NCI-H460 (cell line): ENCODE measurements at regions not wholly inside any gene's neighbourhood (a gene's known extent, or its start where the extent isn't known, plus 50 kb on each side); places are given as distances from the start of the nearest gene placed in this dataset.

ENCODE experiments used
- DNase-seq: peaks from one replicate; pipeline ENCODE4 v3.0.0-alpha.2; 2016; ENCODE audit warnings: low read depth; ENCODE audit errors: extremely low read depth

DNA sequence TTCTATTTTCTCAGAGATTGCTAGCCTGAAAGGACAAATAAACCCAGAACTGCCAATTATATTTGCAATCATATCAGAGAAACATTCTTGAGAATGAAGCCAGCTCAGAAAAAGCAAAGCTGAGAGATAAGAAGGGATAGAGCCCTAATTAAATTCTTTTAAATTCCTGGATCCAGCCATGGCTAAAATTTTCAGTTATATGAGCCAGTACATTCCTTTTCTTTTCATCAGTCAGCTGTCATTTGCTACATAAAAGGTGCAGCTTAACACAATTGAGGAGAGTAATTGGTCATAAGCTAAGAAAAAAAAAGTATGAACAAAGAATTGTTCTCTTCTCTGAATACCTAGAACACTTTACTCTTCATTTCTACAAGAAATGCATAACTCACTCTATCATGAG is 303.5 kb upstream of the FIGN start:
- DNase-seq: no peak

DNA sequence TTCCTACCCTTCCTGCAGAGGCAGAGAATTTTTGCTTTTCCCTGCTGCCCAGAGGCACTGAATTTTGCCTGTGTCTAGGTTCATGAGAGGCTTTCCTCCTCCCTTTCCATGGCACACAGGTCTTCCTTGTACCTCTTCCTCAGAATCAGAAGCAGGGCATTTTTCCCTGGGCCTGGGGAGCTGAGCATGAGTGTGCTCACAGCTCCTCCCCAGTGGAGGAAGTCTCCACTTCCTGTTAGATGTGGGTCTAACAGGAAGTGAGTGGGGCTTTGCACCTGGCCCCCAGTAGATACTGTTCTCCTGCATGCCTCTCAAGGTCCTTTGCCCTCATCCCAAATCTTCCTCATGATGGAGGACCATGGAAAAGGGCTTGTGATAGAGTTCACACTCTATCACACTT is 297.2 kb upstream of the FIGN start:
- DNase-seq: no peak

DNA sequence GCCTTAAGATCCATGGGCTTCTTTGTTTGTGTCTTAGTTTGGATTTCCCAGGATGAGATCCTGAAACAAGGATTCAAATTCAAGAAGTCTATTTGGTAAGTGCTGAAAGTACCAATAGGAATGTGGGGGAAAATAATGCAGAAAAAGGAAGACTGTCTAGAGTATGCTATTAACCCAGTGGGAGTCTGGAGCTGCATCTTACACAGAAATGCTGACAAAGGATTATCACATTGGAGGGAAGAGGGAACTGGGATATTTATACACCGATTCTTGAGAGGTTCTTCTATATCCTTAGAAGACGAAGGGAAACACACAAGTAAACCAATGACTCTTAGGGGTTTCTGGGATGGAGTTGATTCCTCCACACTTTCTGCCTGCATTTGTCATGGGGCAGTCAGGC is 294.8 kb upstream of the FIGN start:
- no peak for DNase-seq

DNA sequence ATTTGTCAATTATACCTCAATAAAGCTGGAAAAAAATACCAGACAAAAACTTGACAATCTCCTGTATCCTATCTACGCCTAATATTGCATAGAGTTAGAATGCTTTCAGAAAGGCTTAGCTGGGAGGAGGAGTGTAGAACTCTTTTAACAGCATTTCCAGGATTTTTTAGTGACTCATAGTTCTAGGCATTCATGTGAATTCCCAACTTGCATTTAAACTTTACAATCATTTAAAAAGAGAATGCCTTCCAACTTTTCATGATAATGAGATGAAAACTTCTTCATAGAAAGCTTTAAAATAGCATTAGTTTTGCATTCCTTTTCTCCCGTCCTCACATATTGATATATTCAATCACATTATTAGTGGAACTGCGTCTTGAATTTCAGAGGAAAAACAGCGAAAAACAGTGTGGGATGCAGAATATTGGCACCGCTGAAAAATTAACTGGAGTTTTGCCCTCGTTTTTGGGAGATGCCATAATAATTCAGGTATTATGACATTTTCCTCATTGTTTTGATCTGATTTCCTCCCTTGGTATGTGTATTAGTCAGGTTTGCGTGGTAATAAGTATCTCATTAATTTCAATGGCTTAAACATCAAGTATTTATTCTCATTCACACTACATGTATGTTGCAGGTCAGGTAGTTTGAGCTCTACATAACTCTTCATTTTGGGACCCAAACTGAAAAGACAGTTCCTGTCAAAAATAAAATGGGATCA is 293.2 kb upstream of the FIGN start:
- DNase-seq: no peak

DNA sequence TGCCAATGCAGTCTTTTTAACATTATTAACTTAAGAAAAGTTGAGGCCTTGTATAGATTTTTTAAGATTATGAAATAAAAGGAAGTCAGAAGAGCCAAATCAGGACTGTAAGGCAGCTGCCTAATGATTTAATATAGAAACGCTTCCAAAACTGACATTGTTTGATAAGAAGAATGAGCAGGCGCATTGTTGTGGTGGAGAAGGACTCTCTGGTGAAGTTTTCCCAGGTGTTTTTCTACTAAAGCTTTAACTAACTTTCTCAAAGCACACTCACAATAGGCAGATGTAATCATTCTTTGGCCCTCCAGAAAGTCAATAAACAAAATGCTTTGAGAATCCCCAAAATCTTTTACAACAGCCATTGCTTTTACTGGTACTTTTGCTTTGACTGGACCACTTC is 288.6 kb upstream of the FIGN start:
- no peak for DNase-seq

DNA sequence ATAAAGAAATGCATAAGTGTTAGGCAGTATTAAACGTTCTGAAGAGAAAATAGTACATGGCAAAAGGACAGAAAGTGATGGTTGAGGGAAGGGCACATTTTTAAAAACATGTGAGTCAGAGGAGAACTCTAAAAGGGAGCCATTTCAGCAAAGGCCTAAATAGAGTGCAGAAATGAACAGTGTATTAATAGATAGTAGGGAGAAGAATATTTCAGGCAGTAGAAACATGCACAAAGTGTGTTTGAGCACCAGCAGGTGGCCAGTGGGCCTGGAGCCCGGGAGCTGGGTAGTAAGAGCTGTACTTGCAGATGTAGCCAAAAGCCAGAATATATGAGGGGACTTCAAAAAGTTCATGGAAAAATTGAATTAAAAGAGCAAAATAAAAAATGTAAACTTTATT is 288.1 kb upstream of the FIGN start:
- no peak for DNase-seq

DNA sequence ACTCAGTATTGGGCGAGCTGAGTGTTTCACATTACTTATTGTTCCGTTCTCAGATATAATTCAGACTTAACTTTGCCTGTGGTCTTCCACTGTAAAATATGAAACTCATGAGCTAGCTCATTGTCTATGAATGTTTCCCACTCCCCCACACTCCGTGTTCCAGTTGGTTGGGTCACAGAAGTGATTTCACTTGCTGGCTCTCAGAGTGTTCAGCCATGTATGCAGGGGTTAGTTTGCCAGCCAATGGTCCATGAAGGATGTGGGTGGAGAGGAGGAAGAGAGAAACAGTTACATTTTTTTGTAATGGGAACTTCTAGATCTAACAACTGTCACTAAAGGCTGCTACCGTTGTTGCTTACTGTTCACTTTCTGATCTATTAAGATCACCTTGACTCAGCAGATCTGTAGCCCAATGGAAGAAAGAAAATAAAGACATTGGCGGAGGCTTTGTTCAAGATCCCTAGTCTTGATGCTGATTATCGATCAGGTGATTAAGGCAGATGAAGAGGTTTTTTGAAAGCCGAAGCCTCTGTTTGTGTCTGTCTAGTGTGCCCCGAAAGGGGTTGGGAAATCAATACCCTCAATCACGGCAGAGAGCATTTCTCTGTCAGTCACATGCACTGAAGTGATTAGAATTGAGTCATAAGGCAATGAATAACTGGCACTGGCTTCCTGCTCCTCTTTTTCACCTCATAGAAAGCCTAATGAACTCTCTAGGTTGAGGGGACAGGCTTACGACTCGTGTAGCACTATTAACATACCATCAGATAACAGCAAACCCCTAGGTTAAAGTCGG is 279.7 kb upstream of the FIGN start:
- DNase-seq: no peak

DNA sequence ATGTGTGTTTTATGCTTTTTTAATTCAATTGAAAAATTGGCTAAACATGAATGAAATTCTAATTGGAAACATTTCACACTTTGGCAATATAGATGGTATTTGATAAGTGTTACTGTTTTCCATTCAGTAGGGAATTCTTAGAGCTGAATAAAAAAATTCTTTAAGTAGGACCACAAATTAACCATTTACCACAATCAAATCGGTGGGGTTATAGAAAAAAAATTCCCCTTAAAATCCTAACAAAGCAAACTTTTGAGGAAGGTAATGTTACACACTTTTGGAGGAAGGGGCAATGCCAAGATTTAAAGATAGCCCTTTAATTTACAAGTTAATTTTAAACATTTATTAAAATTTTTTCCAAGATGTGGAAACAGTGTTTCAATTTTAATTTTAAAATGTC is 279.0 kb upstream of the FIGN start:
- DNase-seq: no peak

DNA sequence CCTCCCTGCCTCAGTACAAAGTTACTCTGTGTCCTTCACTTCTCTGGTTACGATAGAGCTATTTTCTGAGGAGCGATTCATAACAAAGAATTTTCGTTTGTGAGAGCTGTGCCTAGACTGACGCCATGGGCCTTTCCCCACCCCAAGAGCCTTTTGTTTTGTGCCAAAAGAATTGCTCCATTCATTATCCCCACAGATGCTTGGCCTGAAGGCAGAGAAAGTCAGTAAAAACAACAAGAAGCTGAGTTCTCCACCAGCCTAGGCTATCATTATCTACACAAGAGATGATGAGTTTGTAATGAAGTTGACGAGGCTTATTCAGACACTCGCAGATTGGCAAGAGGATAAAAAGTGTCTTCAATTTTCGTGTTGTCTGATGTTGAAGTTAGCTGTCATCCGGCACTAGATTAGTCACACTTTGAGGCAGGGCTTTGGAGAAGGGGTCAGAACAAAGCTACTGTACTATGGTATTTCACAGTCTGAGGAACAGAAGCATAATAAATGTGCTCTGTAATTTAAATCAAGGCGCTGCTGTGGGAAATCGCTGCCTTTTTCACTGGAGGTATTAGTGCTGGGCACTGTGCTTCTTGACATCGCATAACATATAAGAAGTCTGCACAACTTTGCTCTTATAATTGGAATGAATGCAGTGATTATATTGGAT is 278.4 kb upstream of the FIGN start:
- no peak for DNase-seq

DNA sequence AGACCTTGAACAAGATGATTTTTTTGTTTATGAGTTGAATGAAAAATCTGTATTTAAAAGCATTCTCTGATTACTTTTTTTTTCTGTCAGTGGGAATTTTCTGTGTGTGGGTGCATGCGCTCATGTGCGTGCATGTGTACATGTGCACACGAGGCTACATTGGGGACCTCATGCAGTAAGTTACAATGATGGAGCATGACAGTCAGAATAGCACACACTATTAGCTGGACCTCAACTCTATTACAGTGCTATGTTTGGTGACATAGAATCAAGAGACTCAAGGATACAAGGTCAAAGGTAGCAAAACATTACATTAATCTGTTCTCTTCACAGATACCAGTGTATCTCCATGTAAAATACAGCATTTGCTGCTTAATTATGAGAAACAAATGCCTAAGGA is 276.8 kb upstream of the FIGN start:
- DNase-seq: no peak

DNA sequence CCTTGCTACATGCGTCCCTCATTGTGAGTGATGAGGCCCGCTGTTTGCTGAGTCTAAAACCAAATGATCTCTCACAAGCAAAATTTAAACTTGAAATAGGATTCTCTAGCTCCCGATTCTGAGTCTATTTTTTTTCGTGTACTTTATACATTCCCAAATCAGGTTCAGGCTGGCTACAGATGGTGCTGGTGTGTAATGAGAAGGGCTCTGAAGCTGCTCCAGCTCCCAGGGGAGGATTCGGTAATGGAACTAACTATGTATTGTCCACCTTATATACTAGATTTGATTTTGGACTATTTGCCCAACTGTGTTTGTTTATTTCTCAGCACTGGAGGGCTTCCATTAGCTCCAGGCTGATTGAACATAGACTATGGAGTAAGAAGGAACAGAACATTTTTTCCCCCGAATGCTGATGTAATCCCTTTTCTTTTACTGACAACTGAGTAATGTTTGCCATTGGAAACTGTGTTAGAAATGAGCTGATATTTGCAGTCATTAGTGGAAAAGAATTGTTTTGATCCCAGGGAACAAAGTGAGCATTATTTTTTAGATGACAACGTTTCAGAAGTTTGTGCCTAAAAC is 274.0 kb upstream of the FIGN start:
- DNase-seq: no peak

DNA sequence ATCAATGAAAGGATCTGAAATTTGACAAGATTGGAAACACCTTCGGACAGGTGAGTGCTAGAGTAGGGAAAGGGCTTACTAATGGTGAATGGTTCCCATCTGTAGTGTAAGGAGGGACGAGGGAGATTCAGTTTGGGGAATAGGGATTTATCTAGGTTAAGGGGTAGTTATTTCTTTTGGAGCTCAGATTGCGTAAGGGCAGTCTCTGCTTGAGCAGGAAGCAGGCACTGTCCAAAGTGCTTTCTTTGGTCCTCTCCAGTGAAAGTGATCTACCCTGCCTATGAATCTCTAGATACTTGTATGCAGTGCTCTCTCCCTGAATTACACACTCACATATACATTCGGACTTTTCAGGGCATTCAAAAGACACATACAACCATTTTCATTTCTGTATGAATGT is 272.9 kb upstream of the FIGN start:
- no peak for DNase-seq

DNA sequence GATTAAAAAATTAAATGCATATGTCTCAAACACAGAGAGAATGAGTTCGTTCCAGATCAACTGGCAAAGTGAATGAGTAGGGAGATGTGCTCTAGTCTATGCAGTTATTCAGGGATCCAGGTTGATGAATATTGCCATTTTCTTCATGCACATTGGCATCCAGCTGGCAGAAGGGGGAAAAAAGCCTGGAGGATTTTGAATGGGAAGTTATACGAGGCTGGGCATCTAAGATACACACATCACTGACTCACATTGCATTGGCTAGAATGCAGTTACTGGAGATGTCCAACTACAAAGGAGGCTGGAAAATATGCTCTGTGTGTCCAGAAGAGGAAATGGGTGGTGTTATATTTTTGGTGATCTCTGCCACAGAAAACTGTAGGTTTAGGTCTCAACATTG is 270.9 kb upstream of the FIGN start:
- no peak for DNase-seq

DNA sequence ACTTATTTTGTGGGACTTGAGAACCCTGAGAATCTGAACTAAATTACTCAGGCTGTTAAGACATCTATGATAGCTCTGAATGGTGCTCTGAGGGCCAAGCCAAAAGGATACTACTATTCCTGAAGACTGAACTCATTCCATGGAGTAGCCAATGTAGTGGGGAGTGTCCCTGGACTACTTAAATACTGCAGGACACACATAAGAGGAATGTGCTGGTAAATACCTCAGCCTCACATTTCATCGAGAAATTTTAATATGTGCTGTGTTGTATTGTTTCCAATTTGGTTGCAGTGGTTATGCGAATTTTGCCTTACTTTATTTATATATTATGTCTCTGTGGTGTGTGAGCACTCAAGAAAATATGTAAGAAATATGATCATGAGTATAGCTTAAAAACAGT is 264.4 kb upstream of the FIGN start:
- DNase-seq: no peak

DNA sequence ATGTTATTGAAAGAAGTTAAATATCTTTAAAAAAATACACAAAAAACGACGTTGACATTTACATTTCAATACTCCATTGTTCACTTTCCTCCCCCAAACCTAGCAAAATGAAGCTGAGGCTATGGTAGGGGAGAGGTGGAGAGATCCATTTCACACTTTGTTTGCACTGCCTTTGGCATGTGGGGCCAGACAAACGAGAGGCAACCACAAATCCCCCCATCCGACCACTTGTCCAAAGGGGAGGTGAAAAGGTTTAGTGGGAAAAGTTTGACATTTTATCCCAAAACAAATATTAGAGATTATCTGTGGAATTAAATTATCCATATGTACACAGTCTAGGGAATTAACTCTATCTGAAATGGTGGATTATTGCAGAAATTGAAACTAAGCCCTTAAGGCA is 261.7 kb upstream of the FIGN start:
- no peak for DNase-seq

DNA sequence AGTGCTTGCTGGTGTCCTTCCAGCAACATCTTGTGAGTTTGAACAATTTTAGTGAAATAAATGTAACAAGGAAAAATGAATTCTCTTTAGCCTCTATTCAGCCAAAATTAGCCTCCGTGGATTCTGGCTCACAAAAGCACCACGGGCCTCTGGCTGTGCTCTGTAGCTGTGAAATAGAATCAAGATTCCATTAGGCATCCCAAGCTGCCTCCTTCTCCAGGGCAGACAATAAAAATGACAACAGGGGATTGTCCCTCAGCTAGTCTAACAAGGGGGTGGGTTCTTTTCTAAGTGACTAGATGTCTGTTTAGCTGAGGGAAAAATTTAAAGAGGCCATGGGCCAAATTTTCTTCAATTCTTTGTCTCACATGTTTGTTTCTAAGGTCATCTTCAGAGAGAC is 254.7 kb upstream of the FIGN start:
- DNase-seq: no peak

DNA sequence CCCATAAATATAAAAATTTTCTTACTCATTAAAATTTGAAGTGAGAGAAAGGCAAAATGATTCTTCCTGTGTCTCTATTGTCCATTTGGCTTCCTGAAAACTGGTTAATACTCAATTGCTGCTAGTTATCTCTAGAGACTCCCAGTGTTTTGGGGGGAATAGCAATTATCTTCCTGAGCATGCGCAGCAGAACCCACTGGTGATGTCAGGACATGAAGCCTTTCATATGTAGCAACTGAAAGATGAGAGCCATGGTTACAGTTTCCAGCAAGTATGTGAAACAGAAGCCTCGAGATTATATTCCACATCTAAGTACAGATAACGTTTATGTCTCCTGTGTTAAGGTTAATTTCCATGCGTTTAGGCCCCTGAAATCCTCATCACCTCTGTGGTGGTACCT is 254.3 kb upstream of the FIGN start:
- DNase-seq: no peak

DNA sequence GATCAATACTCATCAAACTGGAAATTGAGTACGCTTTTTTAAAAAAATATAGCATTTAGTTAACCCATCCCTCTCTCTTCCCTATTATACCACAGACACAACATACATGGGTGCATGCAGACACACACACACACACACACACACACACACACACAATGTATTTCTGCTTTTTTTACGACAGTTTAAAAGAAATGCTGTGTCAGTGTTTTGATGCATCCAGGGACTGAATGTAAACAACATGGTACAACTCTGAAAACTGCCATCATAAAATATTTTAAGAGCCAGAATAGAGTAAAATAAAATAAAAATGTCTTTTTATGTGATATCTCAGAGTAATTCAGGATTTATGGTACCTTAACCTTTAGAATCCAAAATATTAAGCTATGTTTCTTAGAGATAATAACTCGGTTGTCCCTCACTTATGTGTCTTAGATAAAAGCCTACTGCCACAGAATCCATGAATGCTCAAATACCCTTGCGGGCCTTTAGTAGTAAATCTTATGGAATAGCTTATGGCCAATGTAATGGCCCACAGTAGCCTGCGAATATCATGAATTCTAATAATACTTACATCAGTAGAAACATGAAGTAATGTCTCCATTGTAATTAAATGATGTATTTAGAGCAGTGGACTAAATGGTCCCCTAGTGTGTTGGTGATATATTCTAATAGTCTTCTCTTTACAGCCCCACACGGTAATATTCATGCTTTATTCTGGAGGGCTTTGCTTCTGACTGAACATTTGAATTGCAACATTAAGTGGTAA is 251.6 kb upstream of the FIGN start:
- no peak for DNase-seq

DNA sequence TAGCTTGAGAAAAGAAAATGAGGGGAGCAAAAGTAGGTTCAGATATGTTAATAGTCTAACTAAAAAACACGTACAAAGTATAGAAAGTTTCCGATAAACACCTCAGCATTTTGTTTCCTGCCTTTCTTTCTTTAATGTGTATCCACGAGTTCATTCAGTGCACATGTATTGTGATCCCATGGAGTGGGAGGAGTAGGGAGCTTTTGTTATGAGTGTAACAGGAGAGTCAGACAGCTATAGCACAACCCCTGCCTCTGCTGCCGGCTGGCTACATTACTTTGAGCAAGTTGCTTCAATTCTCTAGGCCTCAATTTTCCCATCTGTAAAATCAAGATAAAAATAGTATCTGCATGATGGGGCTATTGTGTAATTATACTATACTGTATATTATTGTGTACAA is 249.2 kb upstream of the FIGN start:
- no peak for DNase-seq

DNA sequence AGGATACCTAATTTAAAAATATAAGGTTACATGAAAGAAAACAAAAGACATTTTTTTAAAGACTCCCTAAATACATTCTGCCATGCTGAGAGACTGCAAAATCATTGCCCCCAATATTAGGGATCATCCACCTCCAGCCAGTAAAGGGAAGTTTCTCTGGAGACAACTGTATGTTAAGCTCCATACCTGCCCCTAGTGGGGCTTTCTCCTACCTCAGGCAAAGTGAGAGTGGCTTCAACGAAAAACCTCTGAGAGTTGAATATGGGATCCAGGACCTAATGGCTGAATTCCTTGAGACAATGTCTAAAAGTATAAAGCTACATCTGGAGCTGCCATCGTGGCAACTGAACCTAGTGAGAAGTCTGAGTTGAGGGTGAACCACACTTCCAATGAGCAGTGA is 248.1 kb upstream of the FIGN start:
- no peak for DNase-seq

DNA sequence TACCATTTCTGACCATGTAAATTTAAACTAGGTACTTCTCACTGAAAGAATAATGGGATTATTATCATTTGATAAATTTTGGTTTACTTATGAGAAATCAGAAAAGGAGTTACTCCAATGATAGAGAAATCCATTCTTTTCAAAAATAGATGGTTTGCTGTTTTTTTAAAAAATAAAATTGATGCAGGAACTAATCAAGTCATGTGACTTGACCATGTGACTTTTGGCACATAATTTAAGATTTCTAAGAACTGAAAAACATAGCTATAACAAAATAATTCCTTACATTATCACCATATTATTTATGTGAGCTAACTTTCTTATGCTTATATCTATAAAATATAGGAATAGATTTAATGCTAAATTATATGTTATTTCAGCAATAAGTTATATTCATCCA is 247.1 kb upstream of the FIGN start:
- no peak for DNase-seq
